Coronary artery (tissue), 2 donors: ENCODE measurements at regions not wholly inside any gene's neighbourhood (a gene's known extent, or its start where the extent isn't known, plus 50 kb on each side); places are given as distances from the start of the nearest gene placed in this dataset.

Source experiments
- DNase-seq: peaks from one replicate; pipeline ENCODE4 v3.0.0-alpha.2; 2017; ENCODE audit warnings: low spot score
- H3K27ac ChIP-seq, 2 donors: fragments of 200-600 bp; sonication (generic); one replicate each; pipeline ENCODE4 v1.5.1; 2016 to 2019
- H3K4me3 ChIP-seq: fragments of 200-600 bp; sonication (generic); 2 replicates; pipeline ENCODE4 v1.5.1; 2016; ENCODE audit warnings: mild to moderate bottlenecking, moderate library complexity
- CTCF ChIP-seq: fragments of 200-600 bp; sonication (generic); IDR thresholded peaks from one replicate; pipeline ENCODE4 v1.5.1; 2019; ENCODE audit warnings: antibody characterized with exemption

- no peak for TF ChIP-seq CTCF
These were observed 281.1 kb upstream of the SORL1-AS1 start for GRCh38 chr11:121733858-121734257.

GRCh38 chr11:121727942-121728341 lies 275.2 kb upstream of the SORL1-AS1 start:
- no peak for DNase-seq
- H3K4me3 ChIP-seq: no peak overlapping the region
- H3K27ac ChIP-seq: no peak overlapping the region
- TF ChIP-seq CTCF: no peak

More at GRCh38 chr11:121733858-121734257, 281.1 kb upstream of the SORL1-AS1 start:
- DNase-seq: no peak
- Histone ChIP-seq H3K4me3 (no peak overlapping the region), H3K27ac (no peak overlapping the region)

GRCh38 chr11:121723246-121723741 lies 270.5 kb upstream of the SORL1-AS1 start:
- TF ChIP-seq CTCF: no peak
- Histone ChIP-seq H3K4me3 (peak overlapping the region; percentile 79), H3K27ac (peak overlapping the region; percentile 95 to 97)
- DNase-seq: peak; percentile 72

GRCh38 chr11:121722431-121723245 lies 269.9 kb upstream of the SORL1-AS1 start:
- TF ChIP-seq CTCF: no peak
- peak overlapping the region; percentile 95 to 97 for H3K27ac ChIP-seq
- H3K4me3 ChIP-seq: peak overlapping the region; percentile 79

GRCh38 chr11:121721961-121722360 lies 269.2 kb upstream of the SORL1-AS1 start:
- no peak for TF ChIP-seq CTCF
- H3K4me3 ChIP-seq: peak overlapping the region; percentile 79
- DNase-seq: no peak

More at GRCh38 chr11:121722431-121723245, 269.9 kb upstream of the SORL1-AS1 start:
- DNase-seq: peak; percentile 91

GRCh38 chr11:121721448-121721847 lies 268.7 kb upstream of the SORL1-AS1 start:
- no peak for DNase-seq
- Histone ChIP-seq H3K4me3 (no peak overlapping the region), H3K27ac (no peak overlapping the region)
- no peak for TF ChIP-seq CTCF

More at GRCh38 chr11:121721961-121722360, 269.2 kb upstream of the SORL1-AS1 start:
- peak overlapping the region; percentile 95 to 97 for H3K27ac ChIP-seq

GRCh38 chr11:121717296-121717695 lies 264.5 kb upstream of the SORL1-AS1 start:
- TF ChIP-seq CTCF: no peak
- H3K27ac ChIP-seq: no peak overlapping the region
- H3K4me3 ChIP-seq: no peak overlapping the region
- no peak for DNase-seq
